ENCODE measurements at regions not wholly inside any gene's neighbourhood (a gene's known extent, or its start where the extent isn't known, plus 50 kb on each side); places are given as distances from the start of the nearest gene placed in this dataset.
"Not testable (repeated sequence)": the region's sequence is repeated elsewhere in the genome, so short reads cannot be mapped to it uniquely, and the experiment has no call there.

DNA sequence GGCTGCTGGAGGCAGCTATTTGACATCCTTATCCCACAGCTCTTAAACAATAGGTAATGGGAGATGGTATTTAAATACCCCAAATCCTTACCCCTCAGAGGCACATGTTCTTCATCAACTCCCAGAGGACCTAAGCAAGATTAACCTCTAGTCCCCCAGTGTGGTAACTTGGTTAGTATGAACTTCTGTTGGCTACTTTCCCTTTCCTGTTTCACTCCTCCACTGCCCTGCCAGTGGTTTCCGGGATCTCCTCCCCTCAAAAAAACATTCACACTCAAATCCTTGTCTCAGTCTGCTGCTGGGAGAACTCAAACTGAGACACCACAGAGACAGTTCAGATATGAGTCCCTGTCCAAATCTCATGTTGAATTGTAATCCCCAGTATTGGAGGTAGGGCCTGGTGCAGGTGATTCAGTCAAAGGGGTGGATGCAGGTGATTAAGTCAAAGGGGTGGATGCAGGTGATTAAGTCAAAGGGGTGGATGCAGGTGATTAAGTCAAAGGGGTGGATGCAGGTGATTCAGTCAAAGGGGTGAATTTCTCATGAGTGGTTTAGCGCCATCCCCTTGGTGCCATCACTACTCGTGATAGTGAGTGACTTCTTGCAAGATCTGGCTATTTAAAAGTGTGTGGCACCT, 335.0 kb upstream of the CTNNB1 start:
- DNase-seq: no peak

DNA sequence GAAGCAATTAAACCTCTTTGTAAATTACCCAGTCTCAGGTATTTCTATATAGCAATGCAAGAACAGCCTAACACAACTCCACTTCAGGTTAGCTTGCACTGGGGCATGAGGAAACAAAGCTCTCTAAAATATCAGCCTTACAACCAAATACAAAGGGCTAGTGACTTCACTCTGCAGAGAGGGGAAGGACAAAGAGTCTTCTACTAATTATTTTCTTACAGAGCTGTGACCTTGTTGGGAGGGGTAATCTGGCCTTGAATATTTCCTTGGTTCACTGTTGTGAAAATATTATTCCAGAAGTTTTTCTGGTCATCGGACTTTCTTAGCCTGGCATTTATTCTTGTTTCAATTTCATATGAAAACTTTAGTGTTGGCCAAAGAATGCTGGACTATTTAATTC, 334.4 kb upstream of the CTNNB1 start:
- DNase-seq: no peak

DNA sequence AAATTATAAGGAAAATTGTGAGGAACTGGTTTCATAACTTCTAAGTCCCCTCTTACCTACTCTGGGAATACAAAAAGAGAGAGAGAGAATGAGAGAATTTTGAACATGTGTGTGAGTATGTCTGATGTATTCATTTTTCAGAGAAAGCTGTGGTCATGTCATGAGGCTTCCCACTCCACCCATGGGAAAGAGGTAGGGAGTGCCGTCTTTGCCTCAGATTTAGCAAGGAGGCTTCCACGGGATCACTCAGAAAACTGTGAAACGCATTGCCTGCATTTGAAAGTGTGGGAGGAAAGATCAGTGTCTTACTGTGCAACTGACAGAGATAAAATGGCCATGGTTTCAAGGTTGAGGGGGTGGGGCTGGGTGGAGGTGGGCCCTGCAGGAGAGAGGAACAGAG, 331.5 kb upstream of the CTNNB1 start:
- DNase-seq: no peak

DNA sequence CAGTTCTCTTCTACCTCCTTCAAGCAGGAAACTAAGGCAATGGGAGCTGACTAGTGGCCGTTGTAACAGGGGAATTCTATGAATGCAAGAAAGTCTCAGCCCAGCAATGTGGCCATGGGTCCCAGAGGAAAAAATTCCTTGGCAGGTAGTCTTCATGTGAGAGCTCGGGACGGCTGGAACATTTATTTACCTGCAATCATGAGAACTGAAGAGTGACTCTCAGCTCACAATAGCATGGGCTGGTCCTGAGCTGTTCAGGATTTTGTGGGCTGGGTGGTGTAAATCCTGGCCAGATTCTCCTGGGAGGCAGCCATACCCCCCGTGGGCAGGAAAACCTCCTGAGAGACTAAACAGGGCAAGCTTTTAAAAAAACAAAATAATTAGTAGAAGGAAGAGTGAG, 330.3 kb upstream of the CTNNB1 start:
- no peak for DNase-seq

DNA sequence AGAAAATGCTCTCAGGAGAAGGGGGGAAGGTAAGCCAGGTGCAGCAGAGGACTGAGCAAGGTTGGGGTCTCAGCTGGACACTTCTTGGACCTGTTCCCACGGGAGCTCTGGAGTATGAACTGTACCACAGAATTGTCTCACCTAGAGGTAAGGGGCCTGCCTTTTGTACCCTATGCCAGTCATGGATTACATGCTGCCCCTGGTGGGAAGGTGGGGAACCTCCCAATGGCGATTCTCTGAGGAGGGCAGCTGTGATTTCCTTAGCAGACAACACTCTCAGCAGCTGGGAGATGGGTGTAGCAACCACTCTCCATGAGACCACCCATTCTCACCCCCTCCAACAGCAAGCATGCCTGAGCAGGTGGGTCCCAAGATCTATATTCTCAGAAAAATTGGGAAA, 329.4 kb upstream of the CTNNB1 start:
- no peak for DNase-seq

DNA sequence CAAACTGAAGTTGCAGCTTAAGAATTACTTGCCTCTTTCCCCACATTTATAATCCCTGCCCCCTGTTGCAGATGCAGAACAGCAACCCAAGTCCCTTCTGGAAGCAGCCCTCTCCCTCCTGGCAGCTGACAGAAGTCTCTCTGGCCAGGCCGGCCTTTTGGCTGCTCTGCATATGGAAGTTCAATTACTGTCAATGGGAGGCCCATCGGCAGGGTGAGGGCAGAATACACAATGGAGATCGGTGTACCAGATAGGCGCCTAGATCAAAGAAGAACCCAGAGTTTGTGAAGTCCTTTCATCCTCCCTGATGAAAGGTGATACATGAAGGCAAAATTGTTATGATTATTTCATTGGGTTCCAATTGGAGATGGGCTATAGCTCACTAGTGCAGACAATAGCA, 327.9 kb upstream of the CTNNB1 start:
- no peak for DNase-seq

DNA sequence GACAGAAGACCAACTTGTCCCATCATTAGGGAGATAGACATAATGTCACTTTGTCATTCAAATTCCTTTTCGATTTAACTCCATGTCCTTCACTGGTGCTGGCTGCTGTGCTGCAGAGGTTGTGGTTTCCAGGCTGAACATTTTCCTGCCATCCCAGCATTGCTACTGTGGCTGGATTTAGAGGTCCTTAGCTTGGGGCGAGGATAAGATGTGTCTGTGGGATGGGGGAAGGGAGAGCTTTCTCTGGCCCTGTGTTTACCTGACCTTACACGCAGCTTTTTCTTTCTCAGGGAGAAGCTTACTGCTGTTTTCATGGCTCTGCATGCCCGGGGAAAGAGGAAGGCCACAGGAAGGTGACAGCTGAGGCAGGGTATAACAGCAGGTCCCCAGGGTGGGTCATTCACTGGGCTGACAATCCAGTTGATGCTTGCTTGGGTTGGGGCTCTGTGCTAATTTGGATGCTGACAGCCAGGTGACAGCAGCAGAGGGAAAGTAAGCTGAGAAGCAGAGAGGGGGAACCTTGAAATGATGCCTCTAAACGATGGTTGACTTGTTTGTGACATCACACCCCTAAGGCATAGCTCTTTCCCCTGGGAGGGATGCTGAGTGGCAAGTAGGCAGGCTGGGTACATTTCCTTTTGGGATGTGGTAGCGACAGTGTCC, 326.9 kb upstream of the CTNNB1 start:
- no peak for DNase-seq

DNA sequence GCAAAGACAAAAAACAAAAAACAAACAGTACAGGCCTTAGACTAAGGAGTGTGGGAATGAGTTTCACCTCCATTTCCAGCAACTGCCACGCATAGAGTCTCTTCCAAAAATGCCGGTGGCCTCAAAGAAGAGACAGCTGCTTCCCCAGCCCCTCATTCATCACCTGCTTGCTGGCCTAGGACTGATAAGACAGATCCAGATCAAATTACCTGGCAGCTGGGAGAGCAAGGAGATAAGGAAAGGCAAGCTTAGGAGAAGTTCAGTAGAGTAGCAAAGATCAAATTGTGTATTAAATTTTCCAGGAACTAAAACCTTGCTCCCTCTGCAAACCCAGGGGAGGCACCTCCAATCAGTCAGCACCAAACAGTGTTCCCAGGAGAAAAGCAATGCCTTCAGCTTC, 325.8 kb upstream of the CTNNB1 start:
- no peak for DNase-seq

DNA sequence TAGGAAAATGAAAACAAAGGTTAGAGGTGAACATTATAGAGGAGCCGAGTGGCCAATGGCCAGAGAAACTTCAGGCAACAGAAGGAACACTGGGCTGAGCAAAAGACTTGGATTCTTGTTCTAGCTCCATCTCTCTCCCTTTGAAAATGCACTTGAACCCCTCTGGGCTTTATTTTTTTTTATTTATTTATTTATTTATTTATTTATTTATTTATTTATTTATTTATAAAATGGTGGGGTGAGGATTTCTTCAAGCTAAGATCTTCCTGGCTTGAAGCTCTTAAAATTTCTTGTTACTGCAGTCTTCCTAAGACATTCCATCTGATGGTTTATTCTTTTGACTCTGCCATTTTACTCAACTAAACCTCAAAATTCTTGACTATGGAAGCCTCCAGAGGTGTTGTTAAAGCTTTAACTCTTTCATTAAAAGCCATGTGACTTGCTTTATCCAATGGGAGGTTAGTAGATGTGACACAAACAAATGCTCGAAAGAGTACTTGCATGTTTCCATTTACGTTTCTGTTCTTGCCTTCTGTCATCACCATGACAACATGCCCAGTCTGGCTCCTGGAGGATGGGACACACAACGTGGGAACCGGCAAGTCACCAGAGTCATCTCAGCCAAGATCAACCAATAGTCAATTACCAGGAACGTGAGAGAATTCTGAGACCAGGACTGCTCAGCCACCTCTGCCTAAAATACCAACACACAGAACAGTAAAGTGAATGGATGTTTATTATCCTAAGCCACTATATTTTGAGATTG, 325.2 kb upstream of the CTNNB1 start:
- no peak for DNase-seq

DNA sequence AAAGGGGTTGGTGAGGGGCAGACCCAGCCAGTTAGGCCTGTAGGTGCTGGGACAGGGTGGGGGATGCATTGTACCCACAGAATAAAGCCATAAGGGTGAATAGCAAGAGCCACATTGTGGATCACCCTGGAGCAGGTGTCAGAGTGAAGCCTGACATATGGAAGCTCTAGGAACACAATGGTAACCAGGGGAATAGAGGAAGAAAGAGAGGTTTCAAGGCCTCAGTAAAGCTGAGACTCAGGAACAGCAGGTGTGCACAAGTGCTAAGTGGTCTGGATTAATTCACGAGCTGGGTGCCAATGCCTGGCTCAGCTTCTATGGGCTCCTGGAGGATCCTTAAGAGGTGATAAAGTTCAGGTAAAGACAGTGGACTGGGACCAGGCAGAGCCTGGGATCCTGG, 323.7 kb upstream of the CTNNB1 start:
- DNase-seq: no peak

DNA sequence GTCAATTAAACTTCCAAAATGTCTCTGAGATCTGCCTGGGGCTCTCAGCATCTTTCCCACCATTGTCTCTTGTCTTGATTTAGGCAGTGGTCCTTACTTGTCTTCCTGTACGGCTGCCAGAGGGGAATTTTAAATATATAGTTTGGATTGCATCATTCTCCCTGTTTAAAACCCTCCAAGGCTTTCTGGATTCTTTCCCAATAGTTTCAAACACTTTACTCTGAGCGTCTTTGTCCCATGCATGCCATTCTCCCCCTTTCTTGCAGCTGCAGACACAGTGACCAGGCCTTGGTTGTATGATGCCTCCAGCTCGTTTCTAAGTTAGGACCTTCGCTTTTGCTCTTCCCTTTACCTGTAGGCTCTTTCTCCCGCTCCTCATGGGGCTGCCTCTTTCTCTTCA, 323.3 kb upstream of the CTNNB1 start:
- DNase-seq: peak; percentile 5

DNA sequence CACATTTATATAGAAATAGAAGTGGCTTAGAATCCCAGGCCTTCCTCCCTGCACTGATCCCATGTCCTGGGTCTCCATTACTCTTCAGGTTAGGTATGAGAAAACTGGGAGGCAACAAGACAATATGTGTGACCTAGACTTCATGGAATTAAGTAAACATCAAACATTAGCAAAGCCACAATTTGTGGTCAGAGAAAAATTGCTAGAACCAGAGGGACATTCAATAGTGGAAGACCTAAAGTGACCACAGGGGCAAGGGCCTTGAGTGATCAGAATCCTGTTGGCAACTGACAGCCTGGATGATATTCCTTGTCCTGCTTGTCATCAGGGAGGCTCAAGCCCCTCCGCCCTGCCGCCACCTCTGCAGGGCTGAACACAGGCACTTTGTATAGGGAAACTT, 322.8 kb upstream of the CTNNB1 start:
- peak; percentile 11 for DNase-seq

DNA sequence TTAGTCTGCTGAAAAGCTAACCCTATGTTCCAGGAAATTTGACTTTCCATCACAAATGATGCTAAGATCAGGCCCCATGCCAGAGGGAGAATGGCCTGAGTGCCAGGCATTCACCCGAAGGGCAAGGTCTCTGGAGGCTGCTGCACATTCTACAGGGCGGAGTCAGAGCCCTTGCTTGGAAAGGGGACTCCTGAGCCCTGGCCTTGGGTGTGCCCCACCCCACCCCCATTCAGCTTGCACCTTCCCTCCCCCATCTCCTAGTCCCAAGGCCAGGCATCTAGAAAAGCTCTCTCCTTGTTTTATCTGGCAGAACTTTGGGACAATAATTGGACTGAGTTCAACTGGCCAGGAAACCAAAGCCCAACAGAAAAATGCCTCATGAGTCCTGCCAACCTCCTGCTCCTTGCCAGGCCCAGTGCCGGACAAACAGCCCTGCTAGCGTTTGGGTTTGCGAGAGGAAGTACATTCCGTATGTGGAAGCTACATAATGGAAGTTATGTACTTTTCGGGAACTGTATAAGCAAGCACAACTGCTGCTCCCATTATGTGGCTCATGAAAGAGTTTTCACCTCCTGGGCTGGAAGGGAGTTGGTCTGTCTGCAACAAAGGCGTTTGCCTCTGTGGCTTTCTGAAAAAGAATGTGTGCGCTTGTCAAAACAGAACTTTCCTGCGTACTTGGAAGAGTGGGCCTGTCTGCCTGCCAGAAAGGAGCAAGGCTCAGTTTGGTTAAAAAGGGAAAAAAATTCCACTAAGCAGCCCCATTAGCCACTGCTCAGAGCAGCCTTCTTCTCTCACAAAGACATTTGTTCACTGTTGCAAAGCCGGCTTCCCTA, 321.5 kb upstream of the CTNNB1 start:
- peak; percentile 63 for DNase-seq

DNA sequence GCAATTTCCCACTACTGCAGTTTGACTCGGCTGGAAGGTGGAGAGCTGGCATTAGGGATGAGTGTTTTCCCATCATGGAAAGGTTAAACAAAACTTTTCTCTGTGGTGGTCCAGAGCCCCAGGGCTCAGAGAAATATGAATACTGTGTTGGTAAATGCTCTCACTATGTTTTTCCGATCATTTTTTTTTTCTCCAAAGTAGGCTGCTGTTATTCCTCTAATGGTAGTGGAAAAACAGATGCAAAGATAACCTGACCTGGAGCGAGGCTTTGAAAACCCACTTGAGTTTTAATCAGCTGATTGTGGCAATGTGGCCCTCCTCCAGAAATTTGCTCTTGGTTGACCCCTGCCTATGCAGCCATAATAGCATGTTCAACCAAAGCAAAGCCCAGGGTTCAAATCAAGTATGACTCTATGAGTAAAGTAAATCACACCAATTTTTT, 320.8 kb upstream of the CTNNB1 start:
- DNase-seq: no peak

DNA sequence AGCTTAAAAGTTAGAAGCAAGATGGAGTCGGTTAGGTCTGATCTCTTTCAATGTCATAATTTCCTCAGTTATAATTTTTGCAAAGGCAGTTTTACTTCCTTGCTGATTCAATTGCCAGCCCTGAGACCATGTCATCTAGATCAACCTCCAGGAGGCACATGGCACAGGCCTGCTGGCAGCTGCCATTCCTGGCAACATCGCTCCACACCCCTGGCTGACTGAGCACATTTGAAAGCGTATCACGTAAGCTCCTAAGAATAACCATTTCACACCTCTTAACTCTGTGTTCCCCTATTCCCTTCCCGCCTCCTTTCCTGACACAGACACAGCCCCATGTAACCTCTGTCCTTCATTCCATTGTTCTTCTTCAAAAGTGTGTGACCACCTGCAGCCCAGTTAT, 313.9 kb upstream of the CTNNB1 start:
- DNase-seq: no peak

DNA sequence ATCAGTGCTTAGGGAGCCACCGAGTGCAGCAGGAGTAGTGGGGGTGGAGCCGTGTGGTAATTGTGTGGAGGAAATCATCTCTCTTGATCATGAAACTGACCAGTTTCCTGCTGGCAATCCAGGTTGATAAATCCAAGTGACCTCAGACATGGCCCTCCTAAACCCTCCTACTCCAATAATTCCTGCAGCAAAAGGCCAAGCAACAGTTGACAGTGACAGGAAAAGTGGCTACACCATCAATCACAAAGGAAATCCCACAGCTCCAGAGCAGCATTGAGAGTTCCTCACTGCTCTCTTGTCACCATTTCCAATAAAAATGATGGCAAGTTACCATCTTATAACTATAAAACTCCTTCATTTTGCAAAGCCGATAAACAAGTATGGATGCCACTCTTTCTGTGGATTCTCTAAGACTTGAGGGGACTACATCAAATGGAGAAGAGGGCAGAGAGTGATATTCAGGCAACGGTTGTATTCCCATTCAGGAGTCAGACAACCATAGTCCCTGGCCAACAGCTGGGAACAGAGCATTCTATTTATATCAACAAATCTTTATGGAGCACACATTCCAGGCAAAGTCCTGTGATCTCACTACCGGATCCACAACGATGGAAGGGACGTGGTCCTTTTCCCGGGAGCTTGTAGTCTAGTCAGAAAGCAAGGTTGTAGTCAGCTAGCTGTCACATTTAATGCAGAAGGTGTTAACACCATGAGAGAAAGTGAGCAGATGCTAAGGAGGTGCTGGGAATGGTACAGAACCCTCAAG, 312.5 kb upstream of the CTNNB1 start:
- no peak for DNase-seq

DNA sequence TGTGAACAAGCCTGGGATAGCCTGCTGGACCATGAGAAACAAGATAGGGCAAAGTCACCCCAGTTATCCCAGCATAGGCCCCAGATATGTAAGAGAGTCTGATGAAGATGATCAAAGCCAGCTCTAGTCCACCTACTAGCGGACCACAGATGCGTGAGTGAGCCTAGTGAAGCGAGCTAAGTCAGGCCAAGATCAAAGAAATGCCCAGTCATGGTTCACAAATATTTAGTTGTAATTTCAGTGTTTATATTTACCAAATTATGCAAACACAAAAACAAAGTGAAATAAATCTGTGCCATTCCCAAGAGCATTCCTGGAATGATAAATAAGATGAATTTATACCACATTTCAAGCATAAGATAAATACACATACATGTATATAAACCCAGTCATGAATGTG, 308.1 kb upstream of the CTNNB1 start:
- no peak for DNase-seq

DNA sequence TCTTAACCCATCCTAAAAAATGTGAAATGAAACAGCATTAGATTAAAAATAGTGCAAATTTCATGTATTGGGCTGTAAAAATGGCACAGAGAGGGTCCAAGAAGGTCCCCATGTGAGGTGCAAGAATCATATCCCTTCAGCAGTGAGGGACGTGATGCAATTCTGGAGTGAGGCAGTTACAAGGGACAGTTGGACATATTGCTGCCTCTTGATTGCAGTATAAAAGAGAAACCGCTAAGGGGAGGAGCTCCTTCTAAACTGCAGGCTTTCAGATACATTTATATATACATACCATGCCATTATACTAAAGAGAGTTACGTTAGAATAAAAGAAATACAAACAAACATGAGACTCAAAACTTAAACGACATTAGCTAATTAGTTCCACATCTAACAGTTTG, 304.2 kb upstream of the CTNNB1 start:
- no peak for DNase-seq

DNA sequence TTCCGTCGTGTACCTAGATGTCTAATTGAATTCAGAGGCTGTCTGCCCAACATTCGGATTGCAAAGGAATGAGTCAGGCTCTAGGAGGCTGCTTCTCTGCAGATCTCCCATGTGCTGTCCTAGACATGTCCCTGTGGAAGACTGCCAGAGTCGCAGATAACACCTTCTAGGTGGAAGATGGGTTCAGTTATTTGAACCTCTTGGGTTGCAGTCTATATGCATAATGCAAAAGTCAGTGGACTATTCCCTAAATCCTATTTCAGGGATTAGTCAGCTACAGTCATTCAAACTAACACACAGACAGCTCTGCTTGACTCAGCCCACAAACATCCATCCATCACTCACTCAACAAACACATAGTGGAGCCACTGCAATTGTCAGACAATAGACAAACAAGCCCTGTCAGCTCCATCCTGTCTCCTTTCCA, 300.0 kb upstream of the CTNNB1 start:
- DNase-seq: peak; percentile 77

DNA sequence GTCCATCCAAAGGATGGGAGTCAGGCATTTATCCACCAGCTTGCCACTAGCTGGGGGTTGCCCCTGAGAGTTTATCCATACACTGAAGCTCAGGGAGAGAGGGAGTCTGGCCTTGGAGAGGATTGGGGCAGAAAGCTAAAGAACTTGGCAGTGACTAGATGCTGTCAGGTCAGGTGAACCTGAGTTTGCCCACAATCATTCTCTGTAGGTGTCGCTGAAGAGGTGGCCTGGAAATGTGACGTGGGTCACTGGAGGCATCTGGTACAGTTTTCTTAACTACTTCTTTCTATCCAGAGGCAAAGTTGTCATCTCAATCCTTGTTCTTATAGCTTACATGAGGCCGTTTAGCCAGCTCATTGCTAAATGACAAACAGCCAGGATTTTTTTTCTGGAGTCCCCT, 298.0 kb upstream of the CTNNB1 start:
- no peak for DNase-seq

DNA sequence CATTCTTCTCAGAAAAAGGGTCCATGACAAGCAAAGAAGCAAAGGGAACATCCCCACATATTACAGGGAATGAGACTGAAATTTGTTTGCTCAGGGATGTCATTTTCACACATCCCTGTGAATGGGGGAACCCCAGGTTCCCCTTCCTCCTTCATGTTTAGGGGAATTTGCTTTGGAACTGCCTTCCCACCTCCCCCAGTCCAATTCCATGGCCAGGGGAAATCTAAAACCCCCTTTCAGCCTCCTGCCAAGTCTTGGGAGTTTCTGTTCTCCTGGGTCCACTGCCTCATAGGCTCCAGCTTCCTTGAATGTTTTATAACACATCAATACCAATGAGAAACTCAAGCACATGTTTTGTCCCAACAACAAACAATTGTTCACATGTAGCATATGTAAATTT, 297.5 kb upstream of the CTNNB1 start:
- no peak for DNase-seq

DNA sequence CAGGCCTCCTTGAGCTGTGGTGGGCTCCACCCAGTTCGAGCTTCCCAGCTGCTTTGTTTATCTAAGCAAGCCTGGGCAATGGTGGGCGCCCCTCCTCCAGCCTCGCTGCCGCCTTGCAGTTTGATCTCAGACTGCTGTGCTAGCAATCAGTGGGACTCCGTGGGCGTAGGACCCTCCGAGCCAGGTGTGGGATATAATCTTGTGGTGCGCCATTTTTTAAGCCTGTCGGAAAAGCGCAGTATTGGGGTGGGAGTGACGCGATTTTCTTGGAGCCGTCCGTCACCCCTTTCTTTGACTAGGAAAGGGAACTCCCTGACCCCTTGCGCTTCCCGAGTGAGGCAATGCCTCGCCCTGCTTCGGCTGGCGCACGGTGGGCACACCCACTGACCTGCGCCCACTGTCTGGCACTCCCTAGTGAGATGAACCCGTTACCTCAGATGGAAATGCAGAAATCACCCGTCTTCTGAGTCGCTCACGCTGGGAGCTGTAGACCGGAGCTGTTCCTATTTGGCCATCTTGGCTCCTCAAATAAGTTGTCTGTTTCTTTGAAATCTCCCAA, 291.3 kb upstream of the CTNNB1 start:
- DNase-seq: not testable (repeated sequence)

Measured in fibroblast of skin of back (primary cell).